ENCODE measurements at regions not wholly inside any gene's neighbourhood (a gene's known extent, or its start where the extent isn't known, plus 50 kb on each side); places are given as distances from the start of the nearest gene placed in this dataset.

DNA sequence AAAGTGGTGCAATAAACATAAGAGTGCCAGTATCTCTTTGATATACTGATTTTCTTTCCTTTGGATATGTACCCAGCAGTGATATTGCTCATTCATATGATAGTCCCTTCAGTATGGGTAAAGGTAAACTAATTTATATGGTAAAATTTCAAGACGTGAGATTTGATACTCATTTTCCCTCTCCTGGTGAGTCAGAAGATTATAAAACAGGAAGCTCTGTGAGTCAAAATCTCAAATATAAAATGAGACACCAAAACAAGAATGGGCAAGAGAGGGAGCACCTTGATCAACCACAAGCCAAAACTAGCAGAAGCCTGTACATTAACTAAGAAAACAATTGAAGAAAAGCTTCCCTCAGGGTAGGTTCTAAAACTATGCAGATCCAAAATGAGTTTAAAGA, 216.3 kb downstream of the SLITRK6 start:
- TF ChIP-seq, protein P1, sequence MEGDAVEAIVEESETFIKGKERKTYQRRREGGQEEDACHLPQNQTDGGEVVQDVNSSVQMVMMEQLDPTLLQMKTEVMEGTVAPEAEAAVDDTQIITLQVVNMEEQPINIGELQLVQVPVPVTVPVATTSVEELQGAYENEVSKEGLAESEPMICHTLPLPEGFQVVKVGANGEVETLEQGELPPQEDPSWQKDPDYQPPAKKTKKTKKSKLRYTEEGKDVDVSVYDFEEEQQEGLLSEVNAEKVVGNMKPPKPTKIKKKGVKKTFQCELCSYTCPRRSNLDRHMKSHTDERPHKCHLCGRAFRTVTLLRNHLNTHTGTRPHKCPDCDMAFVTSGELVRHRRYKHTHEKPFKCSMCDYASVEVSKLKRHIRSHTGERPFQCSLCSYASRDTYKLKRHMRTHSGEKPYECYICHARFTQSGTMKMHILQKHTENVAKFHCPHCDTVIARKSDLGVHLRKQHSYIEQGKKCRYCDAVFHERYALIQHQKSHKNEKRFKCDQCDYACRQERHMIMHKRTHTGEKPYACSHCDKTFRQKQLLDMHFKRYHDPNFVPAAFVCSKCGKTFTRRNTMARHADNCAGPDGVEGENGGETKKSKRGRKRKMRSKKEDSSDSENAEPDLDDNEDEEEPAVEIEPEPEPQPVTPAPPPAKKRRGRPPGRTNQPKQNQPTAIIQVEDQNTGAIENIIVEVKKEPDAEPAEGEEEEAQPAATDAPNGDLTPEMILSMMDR (IDR thresholded peaks at IDR 0.05; ENCODE audit: borderline replicate concordance, control extremely low read depth, extremely low read depth, insufficient read depth, missing control alignments), result no peak
- in situ Hi-C loops (cut with MboI; ENCODE audit: low sequenced_read_pairs, unreplicated experiment), result no loop called here
- DNase-seq (ENCODE audit: low spot score), result no peak

DNA sequence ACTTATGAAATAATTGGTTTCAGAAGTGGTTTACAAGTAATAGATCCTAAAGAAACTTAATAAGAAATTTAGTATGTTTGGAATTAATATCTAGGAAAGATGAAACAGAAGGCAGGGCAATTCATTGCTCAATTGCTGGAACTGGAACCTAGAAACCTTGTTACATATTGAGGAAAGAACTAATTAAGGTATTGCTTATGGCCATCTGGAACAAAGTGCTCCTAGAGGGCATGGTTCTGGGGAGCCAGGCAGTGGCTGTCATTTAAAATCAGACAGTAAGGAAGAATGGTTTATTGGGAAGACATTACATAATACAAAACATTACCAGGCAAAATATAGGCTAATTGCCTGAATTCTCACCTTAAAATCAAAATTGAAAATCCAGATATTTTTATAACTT, 224.1 kb downstream of the SLITRK6 start:
- no peak for DNase-seq (ENCODE audit: low spot score)
- TF ChIP-seq, protein P1 (IDR thresholded peaks at IDR 0.05; ENCODE audit: borderline replicate concordance, control extremely low read depth, extremely low read depth, insufficient read depth, missing control alignments), result no peak
- in situ Hi-C loops (cut with MboI; ENCODE audit: low sequenced_read_pairs, unreplicated experiment), result no loop called here

DNA sequence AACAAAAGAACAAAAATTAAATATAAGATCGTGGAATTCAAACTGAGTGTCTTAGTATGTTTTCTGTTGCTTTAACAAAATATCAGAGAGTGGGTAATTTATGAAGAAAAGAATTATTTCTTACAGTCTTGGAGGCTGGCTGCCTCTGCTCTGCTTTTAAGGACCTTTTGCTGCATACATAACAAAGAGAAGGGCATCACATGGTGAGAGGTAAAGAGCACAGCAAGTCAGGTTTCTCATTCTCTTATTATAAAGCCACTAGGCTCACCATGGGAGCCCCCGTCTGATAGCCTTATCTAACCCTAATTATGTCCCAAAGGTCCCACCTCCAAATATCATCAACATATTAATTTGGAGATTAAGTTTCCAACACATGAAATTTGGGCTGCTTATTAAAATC, 231.3 kb downstream of the SLITRK6 start:
- TF ChIP-seq, protein P1 (IDR thresholded peaks at IDR 0.05; ENCODE audit: borderline replicate concordance, control extremely low read depth, extremely low read depth, insufficient read depth, missing control alignments), result no peak
- no peak for DNase-seq (ENCODE audit: low spot score)
- in situ Hi-C loops (cut with MboI; ENCODE audit: low sequenced_read_pairs, unreplicated experiment), result no loop called here

DNA sequence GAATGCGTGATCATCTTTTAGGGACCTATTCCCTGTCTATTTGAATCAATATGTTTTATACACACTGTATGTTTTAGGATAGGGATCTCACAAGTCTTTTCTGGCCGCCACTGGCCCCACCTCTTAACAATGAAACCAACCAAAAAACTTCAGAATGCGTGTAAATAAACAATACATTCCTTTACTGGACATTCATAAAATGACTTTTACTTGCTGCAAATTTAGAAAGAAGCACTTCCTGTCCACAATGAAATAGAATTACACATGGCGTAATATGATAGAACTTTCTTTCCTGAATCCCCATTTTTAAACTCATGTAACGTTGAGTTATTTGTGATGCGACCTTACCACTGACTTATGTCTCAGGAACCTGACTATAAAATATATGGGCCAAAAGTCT, 233.6 kb downstream of the SLITRK6 start:
- TF ChIP-seq, protein P1 (IDR thresholded peaks at IDR 0.05; ENCODE audit: borderline replicate concordance, control extremely low read depth, extremely low read depth, insufficient read depth, missing control alignments), result no peak
- in situ Hi-C loops (cut with MboI; ENCODE audit: low sequenced_read_pairs, unreplicated experiment), result no loop called here
- DNase-seq (ENCODE audit: low spot score), result no peak

DNA sequence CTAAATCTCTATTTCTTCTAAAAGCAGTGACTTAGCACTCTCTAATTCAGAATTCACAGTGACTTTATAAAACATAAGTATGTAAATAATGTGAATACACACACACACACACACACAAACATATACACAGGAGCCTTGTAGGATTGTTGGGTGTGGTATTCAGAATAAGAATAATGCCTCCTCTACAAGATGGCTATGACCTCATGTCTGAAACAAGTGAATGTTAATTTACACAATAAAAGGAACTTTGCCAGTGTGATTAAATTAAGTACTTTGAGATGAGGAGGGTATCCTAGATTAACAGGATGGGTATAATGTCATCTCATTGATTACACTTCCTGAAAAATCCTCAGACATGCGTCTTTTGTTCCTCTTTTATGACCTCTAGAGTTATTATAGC, 234.6 kb downstream of the SLITRK6 start:
- TF ChIP-seq, protein P1 (IDR thresholded peaks at IDR 0.05; ENCODE audit: borderline replicate concordance, control extremely low read depth, extremely low read depth, insufficient read depth, missing control alignments), result no peak
- DNase-seq (ENCODE audit: low spot score), result no peak
- in situ Hi-C loops (cut with MboI; ENCODE audit: low sequenced_read_pairs, unreplicated experiment), result no loop called here

- in situ Hi-C loops (cut with MboI; ENCODE audit: low sequenced_read_pairs, unreplicated experiment), result no loop called here
Observed at GRCh38 chr13:85562282-85562681, 236.9 kb downstream of the SLITRK6 start.

More at GRCh38 chr13:85562282-85562681, 236.9 kb downstream of the SLITRK6 start:
- no peak for DNase-seq (ENCODE audit: low spot score)
- TF ChIP-seq, protein P1 (IDR thresholded peaks at IDR 0.05; ENCODE audit: borderline replicate concordance, control extremely low read depth, extremely low read depth, insufficient read depth, missing control alignments), result no peak

All from GM13976 (cell line).